Panc1 (cell line): ENCODE measurements at regions not wholly inside any gene's neighbourhood (a gene's known extent, or its start where the extent isn't known, plus 50 kb on each side); places are given as distances from the start of the nearest gene placed in this dataset.

Experiments
- CTCF ChIP-seq: fragments of 450-650 bp; IDR thresholded peaks from 2 replicates; pipeline ENCODE4 v1.5.1; 2017; ENCODE audit warnings: mild to moderate bottlenecking
- POLR2AphosphoS5 ChIP-seq: IDR thresholded peaks from 2 replicates; pipeline ENCODE4 v1.6.1; 2012; ENCODE audit warnings: mild to moderate bottlenecking, low read depth, low read length, moderate library complexity
- REST ChIP-seq, 2 experiments: IDR thresholded peaks; 2 replicates each; pipeline ENCODE4 v1.6.1; 2011 to 2012; ENCODE audit warnings: low read depth in 2 of 2, control low read depth in 1 of 2, low read length in 1 of 2, mild to moderate bottlenecking in 1 of 2, moderate library complexity in 1 of 2; ENCODE audit not compliant: insufficient read depth in 1 of 2
- SIN3A ChIP-seq: IDR thresholded peaks from 2 replicates; pipeline ENCODE4 v1.6.1; 2012; ENCODE audit warnings: low read depth, mild to moderate bottlenecking, low read length, moderate library complexity, borderline replicate concordance; ENCODE audit not compliant: insufficient read depth
- TCF7L2 ChIP-seq: IDR thresholded peaks from 2 replicates; pipeline ENCODE4 v1.6.1; 2011; ENCODE audit warnings: mild to moderate bottlenecking, low read depth, low read length, inconsistent platforms

- no peak for TF ChIP-seq CTCF
- TF ChIP-seq SIN3A, result no peak
- TF ChIP-seq POLR2AphosphoS5, result no peak
- TF ChIP-seq REST (IDR thresholded peaks at IDR 0.05; ENCODE audit: insufficient read depth in 1 of 2, low read depth in 2 of 2, low read length in 1 of 2), result no peak
- no peak for TF ChIP-seq TCF7L2
These were observed 171.5 kb upstream of the GOLIM4 start for GRCh38 chr3:168267179-168267578.
